ENCODE measurements at regions not wholly inside any gene's neighbourhood (a gene's known extent, or its start where the extent isn't known, plus 50 kb on each side); places are given as distances from the start of the nearest gene placed in this dataset.

DNA sequence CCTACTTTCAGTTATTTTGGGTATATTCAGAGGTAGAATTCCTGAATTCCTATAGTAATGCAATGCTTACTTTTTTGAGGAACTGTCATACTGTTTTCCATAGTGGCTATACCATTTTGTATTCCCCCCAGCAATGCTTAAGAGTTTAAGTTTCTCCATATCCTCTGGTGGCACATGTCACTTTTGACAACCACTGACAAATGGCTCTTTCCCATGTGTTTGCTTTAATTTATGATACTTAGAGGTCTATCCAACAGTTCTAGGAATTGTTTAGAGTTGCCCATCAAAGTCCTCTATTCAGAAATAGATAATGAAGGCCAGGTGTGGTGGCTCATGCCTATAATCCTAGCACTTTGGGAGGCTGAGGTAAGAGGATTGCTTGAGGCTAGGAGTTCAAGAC lies 128.9 kb upstream of the CFAP20DC start:
- no peak for TF ChIP-seq POLR2AphosphoS5 (IDR thresholded peaks at IDR 0.05; ENCODE audit: low read depth, low read length)
- no peak for TF ChIP-seq POLR2A (IDR thresholded peaks at IDR 0.05; ENCODE audit: low read depth, low read length)
- TF ChIP-seq TAF1 (IDR thresholded peaks at IDR 0.05; ENCODE audit: borderline replicate concordance, low read depth, low read length): no peak

Data from GM12892 (cell line).